ENCODE measurements at regions not wholly inside any gene's neighbourhood (a gene's known extent, or its start where the extent isn't known, plus 50 kb on each side); places are given as distances from the start of the nearest gene placed in this dataset.
A peak's percentile ranks its signal among the peaks of the same experiment; 100 is the strongest.
"Not testable (repeated sequence)": the region's sequence is repeated elsewhere in the genome, so short reads cannot be mapped to it uniquely, and the experiment has no call there.

DNA sequence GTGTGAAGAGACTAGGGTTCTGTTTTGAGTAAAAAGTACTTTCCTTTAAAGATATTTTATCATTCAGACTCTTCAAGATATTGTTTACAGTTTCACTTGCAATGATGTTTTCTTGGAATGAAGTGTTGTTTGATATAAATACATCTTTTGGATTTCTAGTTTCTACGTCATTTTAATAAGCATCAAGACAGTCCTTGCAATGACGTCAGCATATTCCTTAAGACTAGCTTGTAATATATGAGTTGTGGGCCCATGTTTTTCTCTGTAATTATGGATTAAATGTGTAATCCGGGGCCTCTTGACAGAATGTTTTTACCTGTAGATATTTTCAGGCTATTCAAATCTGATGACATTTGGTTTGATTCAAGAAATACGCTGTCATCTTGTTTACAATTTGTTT is 66.1 kb downstream of the RBMX2 start:
- no peak for DNase-seq (ENCODE audit: low read depth in 2 of 2)

DNA sequence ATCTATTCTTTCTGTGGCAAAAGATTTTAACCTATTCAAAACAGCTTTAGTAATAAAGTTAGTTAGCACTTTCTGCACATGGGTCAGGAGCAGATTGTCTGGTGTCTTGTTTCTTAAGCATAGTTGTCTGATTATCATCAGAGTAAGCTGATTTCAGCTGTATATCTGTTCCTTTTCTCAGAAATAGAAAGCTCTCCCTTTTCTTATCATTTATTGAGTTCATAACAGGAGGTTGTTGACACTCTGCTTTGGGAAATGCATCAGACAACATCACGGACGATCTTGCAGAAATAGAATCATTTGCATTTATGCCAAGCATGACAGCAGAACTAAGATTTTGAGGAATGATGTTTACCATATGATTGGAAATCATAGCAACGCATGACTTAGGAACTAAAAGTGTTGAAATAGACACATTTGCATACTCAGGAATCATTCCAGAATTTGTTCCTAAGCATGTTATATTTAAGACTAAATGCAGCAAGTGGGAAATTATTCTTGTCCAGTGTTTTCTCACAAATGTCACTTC is 66.7 kb downstream of the RBMX2 start:
- DNase-seq (ENCODE audit: low read depth in 2 of 2), result no peak

DNA sequence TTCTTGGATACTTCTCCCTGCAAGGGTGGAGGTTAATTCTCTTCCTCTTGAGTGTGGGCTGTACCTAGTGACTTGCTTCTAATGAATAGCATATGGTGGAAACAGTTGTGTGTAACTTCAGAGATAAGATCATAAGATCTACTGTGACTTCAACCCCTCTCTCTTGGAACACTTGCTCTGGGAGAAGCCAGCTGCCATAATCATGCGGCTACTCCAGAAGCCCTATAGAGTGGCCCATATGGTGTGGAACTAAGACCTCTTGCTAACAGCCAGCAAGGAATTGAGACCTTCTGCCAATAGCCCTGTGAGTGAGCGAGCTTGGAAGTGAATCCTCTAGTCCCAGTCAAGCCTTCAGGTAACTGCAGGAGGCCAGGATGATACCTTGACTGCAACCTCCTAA is 81.1 kb downstream of the RBMX2 start:
- DNase-seq (ENCODE audit: low read depth in 2 of 2), result no peak

DNA sequence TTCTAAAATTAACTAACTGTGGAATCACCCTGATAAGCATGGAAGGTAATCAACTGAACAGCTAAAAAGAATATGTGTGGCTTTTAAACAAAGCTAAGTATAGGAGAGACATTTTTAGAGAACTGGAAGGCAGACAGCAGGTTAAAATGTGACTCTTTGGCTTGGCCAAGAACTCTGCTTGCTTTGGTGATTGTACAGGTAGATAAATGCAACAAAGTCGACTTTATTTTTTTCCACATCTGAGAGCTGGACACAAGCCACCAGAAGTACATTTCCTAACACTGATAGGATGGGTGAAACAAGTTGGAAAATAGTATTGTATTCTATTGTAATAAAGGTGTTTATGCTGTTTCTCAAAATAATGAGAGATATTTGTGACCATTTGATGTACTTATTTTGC is 84.1 kb downstream of the RBMX2 start:
- no peak for DNase-seq (ENCODE audit: low read depth in 2 of 2)

DNA sequence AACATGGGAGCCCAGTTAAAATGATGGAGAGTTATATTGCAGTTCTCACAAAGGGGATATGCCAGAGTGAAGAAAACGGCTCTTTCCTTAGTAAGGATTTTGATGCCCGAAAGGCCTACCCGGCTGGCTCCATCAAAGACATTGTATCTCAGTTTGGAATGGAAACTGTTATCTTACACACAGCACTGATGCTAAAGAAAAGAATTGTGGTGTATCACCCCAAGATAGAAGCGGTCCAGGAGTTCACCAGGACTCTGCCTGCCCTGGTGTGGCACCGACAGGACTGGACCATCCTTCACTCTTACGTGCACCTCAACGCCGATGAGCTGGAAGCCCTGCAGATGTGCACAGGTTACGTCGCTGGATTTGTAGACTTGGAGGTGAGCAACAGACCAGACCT is 93.7 kb downstream of the RBMX2 start:
- not testable (repeated sequence) for DNase-seq (ENCODE audit: low read depth in 2 of 2)

DNA sequence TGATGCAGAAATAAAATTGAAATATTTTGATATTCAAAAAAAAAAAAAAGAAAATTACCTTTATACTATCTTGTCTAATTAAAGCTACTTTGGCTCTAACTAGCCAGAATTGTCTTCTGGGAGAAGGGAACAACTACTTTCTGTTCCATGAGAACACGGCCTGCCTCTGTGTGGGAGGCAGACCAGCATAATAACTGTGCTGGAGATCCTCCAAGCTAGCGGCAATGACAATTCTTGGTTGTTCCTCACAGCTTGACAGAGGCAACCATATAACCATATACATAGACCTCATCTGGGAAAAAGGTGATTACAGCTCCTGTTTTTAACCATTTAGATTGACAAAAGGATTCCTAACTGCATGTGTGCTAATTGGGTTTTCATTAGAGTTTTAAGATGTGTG is 95.7 kb downstream of the RBMX2 start:
- no peak for DNase-seq (ENCODE audit: low read depth in 2 of 2)

DNA sequence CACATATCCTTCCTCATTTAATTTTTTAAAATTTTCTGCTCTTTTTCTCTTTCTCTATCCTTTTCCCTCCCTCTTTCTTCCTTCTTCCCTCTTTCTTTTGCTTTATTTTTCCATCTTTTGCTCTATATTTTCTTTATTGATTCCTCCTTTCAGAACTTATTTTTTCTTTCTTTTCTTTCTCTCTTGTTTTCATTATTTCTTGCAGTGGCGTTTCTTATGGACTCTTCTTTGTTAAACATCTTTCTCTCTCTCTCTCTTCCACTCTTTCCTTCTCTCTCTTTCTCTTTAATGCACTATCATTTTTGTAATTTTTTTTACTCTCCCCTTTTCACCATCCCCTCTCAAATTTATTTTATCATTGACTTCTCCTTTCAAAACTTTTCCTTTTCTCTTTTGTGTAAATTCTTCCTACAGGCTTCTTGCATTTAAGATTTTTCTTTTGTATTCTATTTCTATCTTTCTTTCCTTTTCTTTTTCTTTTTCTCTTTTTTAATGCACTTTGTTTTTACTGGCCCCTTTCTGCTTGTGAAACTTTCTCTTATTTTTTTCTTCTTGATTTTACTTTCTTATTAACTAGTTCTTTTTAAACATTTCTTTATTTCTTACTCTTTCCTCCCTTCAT is 97.0 kb downstream of the RBMX2 start:
- DNase-seq (ENCODE audit: low read depth in 2 of 2), result no peak

DNA sequence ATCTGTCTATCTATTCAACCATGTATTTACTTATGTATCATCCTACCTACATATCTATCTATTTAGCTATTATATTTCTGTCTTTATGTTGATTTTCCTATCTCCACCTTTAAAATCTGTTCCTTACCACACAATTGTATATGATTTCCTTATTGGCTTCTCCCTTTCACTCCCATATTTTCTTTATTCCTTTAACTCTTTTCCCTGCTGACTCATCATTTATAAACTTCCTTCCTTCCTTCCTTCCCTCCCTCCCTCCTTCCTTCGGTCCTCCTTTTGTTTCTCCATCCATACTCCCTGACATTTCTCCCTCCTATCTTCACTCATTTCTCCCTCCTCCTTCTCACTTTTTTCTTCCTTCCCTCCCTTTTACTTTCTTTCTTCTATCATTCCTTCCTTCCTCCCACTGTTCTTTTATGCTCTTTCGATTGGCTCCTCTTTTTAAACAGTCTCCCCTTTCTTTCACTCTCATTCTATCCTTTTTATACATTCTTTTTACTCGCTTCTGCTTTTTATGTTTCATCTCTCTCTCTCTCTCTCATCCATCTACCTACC is 100.3 kb downstream of the RBMX2 start:
- DNase-seq (ENCODE audit: low read depth in 2 of 2), result no peak

DNA sequence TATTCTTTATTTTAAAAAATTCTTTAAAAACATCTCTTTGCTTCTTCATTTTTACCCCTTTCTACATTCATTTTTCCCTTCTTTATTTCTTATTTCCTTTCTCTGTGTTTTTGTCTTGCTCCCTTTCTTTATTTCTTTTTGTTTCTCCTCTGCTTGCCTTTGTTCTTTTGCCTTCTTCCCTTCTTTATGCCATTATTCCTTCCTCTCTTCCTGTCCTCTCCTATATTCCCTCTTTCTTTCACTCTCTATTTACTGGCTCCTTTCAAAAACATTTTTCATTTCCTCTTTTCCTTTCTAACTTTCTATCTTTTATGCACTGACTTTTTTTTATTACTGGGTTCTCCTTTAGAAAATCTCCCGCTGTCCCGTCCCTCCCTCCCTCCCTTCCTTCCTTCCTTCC is 102.2 kb downstream of the RBMX2 start:
- DNase-seq (ENCODE audit: low read depth in 2 of 2), result no peak

DNA sequence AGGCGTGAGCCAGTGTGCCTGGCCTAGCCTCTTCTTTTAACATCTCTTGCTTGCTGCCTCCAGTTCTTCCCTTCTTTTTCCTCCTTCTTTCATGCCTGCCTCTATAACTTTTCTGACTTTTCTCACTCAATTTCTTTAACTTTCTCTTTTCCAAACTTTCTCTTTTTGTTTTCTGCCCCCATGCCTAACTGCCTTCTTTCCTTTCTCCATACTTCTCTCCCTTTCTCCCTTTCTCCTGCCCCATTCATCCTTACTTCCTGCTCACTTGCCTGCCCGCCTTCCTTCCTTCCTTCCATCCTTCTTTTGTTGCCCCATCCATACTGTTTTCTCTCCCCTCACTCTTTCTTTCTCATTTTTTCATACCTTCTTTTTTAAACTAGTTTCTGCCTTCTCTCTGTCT is 105.2 kb downstream of the RBMX2 start:
- DNase-seq (ENCODE audit: low read depth in 2 of 2), result no peak

DNA sequence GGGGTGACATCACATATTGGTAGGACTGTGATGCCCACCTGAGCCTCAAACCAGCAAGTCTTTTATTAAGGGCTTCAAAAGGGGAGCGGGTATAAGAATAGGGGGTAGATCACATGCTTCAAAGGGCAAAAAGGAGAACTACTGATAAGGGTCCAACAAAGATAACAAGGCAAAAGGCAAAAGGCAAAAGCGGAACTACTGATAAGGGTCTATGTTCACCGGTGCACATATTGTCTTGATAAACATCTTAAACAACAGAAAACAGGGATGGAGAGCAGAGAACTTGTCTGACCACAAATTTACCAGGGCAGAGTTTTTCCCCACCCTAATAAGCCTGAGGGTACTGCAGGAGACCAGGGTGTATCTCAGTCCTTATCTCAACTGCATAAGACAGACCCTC is 110.7 kb downstream of the RBMX2 start:
- DNase-seq (ENCODE audit: low read depth in 2 of 2), result not testable (repeated sequence)

DNA sequence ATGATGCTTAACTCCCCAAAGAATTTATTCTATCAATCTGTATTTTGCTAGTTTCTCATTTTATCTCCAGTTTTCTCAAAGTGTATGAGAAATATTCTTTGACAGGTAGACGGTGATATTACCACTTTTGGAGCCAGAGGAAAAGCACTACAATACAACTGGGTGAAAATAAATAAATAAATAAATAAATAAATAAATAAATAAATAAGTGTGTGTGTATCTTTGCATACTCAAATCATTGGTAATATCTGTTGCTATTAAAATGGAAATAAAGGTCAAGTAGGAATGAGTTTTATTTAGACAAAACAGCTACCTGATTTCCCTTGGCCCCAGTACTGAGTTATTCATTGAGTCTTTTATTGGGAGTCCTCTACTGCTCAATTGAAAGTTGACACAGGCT is 114.3 kb downstream of the RBMX2 start:
- no peak for DNase-seq (ENCODE audit: low read depth in 2 of 2)

DNA sequence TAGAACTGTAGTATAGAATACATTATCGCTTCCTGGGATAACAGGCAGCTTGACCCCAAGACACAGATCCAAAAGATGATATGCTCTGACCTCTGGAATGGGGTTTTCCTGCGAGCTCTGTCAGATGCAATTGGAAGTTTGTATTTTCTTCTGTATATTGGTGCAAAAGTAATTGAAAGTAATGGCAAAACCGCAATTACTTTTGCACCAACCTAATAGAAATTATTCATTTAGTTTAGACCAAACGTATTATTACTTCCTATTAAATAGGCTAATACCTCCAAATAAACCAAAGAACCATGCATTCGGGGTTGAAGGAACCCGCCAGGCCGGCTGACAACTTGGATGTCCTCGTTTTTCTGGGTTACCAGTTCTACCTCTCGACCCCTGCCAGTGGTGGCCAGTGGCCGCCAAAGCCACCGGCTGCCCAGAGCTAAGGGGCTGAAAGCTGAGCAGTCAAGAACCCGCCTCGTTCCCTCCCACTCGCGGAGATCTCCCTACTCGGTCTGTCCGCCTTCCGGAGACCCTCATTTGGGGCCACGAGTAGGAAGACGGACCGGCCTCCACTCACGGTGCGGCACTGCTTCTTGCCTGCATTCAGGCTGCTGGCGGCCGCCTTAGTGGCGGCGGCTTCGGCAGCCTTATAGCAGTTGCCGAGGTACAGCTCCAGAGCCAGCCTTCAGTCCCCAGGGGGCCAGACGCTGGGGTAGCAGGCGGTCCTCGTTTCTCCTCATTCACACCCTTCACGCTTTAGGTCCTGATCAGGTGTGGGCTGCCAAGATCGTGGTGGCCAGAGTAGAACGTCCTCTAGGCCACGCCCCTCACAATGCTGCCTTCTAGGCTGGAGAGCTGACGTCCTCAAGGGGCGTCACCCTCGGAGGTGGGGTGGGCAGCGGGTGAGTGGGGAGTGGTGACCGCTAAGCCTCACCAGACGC is 121.9 kb downstream of the RBMX2 start:
- no peak for DNase-seq (ENCODE audit: low read depth in 2 of 2)

DNA sequence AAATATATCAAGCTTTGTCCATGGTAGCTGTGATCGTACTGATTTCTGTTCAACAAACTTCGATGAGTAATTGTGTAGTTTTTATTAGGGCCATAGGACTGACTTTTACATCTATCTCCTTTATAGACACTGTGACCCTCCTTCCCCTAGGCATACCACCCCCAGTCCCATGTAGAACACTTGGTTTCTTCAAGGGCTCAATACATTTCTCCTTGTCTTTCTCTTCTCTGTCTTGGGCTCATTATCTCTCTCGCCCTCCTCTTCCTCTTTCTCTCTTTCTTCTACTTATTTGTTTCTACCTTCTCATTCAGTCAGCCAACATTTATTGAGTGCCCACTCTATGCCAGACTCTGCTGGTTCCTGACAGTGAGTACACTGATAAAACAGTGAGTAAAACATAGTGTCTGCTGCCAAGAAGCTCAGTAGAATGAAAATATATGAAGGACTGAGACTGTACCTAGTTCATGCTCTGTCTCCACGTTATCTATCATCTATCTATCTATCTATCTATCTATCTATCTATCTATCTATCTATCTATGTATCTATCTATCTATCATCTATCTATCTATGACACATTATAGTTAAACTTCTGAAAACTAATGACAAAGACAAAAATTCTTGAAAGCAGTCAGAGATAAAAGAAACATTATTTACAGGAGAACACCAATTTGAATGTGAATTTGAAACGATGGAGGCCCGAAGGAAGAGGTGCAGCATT is 122.8 kb downstream of the RBMX2 start:
- DNase-seq (ENCODE audit: low read depth in 2 of 2), result no peak

DNA sequence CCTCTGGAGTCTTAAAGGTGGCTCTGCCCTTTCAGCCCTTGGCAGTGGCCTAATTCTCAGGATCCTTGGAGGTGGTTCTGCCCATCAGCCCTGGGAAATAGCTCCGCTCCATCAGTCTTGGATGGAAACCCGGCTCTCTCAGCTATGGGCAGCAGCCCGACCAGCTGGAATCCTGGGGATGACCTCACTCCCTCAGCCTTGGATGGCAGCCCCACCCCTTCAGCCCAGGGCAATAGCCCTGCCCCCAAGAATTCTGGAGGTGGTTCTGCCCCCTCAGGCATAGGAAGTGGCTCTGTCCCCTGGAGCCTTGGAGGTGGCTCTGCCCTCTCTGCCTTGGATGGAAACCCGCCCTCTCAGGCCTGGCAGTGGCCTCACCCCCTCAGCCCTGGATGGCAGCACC is 127.7 kb downstream of the RBMX2 start:
- no peak for DNase-seq (ENCODE audit: low read depth in 2 of 2)

DNA sequence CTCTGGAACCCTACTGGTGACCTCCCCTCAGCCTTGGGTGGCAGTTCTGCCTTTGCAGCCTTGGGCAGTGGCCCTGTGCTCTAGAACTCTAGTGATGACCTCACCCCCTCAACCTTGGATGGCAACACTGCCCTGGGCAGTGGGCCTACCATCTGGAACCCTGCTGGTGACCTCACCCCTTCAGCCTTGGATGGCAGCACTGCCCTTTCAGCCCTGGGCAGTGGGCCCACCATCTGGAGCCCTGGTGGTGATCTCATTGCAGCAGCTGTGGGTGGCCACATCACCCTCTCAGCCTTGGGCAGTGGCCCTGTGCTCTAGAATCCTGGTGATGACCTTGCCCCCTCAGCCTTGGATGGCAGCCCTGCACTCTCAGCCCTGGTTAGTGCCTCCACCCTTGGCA is 129.3 kb downstream of the RBMX2 start:
- no peak for DNase-seq (ENCODE audit: low read depth in 2 of 2)

DNA sequence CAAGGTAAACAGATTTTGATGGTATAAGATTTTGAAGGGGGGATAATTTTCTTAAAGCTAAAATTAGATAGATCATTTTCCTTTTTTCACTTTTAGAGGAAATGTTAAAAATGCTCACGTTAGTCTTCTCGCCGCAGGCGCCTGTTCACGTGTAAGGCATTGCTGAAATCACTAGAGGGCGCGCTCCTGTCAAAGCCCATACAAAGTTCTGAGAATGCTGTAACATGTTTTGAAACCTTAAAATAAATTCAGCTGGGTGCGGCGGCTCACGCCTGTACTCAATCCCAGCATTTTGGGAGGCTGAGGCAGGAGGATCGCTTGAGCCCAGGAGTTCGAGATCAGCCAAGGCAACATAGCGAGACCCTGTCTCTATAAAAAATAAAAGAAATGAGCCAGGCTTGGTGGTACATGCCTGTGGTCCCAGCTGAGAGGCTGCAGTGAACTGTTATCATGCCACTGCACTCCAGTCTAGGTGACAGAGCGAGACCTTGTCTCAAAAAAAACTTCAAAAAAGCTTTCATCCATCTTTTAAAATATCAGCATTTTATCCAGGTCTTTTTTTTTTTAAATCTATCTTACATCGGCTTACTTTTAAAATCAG is 138.0 kb downstream of the RBMX2 start:
- DNase-seq (ENCODE audit: low read depth in 2 of 2), result no peak

DNA sequence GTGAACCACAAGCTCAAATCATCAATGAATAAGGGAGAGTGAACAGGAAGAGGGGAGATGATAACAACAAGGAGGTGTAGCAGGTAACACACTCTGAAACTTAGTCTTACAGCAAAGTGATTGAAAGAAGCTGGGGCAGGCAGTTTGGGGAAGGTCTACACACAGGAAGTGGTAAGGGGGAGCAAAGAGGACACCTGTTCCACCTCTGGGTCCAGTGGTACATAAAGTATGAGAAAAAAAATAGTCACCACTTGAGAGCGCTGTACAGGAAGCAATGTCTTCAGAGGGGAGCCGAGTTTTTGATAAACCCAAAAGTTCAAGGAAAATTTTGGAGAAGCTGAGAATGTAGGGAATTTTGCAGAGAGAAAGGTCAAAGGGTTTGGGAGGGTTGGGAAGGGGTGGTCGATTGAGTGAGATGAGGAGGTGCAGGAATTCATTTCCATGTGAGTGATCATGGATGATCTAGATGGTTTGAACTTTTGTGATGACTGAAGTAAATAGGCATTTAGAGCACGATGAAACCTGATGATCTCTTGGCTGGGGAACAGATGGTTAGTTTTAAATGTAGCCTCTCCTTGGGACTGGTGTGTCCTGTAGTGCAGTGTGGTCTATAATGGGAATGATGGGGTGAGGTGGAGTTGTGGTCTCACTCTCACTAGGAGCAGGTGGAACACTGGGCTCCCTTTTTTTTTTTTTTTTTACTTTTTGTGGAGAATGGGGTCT is 142.0 kb downstream of the RBMX2 start:
- DNase-seq (ENCODE audit: low read depth in 2 of 2), result no peak

DNA sequence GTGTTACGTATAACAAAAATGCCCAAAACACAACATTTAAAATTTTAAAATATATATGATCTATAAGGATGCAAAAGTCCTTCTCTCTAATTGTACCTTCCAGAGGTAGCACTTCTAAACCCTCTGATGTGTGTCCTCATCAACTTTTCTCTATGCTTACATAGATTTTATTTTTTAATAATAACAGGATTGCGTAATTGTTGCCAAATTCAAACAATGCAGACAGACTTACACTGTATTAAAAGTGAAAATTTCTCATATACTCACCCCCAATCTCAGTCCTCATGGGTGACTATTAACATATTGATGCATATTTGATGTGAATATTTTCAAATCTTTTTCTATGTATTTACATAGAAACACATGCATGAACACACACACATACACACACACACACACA is 144.0 kb downstream of the RBMX2 start:
- no peak for DNase-seq (ENCODE audit: low read depth in 2 of 2)

DNA sequence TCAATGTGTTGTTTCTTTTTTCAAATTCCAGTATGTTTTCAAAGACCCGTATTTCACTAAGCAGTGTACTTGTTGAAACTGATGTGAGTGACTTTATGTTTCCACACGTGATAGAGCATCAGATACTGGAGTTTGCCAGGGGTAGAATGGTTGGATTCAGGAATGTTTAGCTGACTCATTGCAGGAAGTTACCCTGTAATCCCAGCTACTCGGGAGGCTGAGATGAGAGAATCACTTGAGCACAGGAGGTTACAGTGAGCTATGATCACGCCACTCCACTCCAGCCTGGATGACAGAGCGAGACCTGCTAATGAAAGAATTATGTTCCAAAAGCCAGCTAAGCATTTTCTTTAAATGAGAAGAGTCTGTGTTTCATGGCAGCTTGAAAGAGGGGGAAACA is 147.6 kb downstream of the RBMX2 start:
- DNase-seq (ENCODE audit: low read depth in 2 of 2), result peak in 1 of 2 experiments; percentile 25

DNA sequence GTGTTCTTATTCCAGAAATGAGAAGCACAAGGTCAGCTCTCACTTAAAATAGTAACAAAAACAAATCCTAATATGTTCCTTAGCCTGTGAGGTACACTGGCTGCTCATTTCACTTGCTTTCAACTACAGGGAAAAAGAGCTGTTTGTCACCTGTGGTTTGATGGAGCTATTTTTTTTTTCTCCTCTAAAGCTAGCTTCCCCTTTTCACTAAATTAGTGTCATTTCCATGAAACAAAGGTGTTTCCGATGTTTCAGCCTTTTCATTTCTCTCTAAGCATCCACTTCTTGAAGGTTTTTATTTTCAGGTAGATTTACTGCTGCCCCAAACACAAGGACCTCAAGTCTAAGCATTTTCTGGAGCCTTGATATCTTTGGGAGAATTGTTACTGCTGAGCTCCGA is 148.6 kb downstream of the RBMX2 start:
- no peak for DNase-seq (ENCODE audit: low read depth in 2 of 2)

Measured in fibroblast of skin of left biceps (primary cell).